NCI-H146 (cell line): ENCODE measurements at regions not wholly inside any gene's neighbourhood (a gene's known extent, or its start where the extent isn't known, plus 50 kb on each side); places are given as distances from the start of the nearest gene placed in this dataset.
"Not testable (repeated sequence)": the region's sequence is repeated elsewhere in the genome, so short reads cannot be mapped to it uniquely, and the experiment has no call there.

Source experiments
- DNase-seq: peaks from one replicate; lab custom pipeline; 2025; lab: John Stamatoyannopoulos, UW

DNA sequence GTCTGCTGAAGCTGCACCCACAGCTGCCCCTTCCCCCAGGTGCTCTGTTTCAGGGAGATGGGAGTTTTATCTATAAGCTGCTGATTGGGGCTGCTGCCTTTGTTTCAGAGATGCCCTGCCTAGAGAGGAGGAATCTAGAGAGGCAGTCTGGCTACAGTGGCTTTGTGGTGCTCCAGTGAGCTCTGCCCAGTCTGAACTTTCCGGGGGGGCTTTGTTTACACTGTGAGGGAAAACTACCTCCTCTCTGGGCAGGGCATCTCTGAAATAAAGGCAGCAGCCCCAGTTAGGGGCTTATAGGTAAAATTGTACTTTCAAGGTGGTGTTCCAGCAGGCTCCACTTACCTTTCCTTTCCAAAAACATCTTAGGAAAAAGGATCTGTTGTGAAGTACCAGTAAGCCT, 242.2 kb downstream of the SPRY1 start:
- DNase-seq = no peak

GRCh38 chr4:123640271-123640670, 243.7 kb downstream of the SPRY1 start:
- no peak for DNase-seq

GRCh38 chr4:123640824-123641223, 244.2 kb downstream of the SPRY1 start:
- no peak for DNase-seq

GRCh38 chr4:123643691-123644090, 247.1 kb downstream of the SPRY1 start:
- DNase-seq = no peak

DNA sequence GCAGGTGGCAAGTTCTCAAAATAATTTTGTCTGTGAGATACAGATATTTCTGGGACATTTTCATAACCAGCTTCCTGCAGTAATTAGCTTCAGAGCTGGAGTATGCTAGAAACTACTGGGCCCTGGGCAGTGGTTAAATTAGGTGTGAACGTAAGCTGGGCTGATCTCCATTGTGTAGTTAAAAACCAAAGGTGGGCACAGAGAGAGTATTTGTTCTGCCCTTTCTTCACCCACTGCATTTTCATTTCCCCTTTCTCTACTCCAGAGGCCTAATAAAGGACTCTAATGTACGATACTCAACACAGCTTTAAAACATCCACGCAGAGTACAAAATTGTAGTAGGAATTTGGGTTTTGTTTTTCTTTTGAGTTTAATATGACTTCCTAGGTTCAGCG, 252.7 kb downstream of the SPRY1 start:
- peak; percentile 28 for DNase-seq

- peak; percentile 89 for DNase-seq
Observed at GRCh38 chr4:123649645-123650391, 253.2 kb downstream of the SPRY1 start.

DNA sequence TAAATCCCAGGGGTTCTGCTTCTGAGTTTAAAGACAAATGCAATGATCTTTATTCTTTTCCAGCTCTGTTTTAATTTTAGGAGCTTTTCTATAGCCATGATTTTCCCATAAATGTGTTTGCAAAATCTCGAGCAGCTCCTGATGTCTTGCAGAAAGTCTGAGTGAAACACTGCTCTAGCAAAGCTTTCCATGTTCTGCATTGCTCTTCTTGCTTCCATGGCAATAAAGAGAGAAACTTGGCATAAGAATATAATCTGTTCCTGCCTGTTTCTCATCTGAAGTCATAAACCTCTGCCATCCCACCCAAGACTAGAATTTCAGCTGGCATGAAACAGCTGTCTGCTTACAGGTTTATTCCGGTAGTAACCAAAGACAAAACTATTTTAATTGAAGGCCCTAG, 254.5 kb downstream of the SPRY1 start:
- DNase-seq = no peak

GRCh38 chr4:123651536-123652180, 255.1 kb downstream of the SPRY1 start:
- no peak for DNase-seq

DNA sequence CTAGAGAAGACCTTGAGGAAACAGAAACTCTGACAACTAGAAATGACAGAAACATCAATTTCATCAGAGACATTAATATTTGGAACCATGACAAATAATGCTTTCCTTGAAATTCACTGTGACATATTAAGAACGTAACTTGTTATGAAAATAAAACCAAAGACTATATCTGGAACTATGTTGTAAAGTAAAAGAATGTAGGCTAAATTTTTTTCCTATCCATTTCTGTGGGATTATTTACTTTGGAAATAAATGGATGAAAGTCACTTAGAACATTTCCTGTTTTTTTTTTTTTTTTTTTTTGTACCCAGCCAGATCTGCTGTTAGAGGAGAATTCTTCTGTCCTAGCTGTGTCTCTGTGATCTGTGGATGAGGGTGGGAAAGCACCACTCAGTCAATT, 255.9 kb downstream of the SPRY1 start:
- no peak for DNase-seq

- no peak for DNase-seq
Observed at GRCh38 chr4:123653236-123653635, 256.6 kb downstream of the SPRY1 start.

- DNase-seq = not testable (repeated sequence)
Observed at GRCh38 chr4:123656746-123657294, 260.2 kb downstream of the SPRY1 start.

DNA sequence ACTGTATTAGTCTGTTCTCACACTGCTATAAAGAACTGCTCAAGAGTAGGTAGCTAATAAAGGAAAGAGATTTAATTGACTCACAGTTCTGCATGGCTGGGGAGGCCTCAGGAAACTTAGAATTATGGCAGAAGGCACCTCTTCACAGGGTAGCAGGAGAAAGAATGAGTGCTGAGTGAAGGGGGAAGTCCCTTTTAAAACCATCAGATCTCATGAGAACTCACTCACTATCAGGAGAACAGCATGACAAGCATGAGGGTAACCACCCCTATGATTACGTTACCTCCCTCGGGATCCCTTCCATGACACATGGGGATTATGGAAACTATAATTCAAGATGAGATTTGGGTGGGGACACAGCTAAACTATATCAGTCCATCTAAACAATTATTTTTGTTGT, 261.0 kb downstream of the SPRY1 start:
- not testable (repeated sequence) for DNase-seq

- no peak for DNase-seq
Observed at GRCh38 chr4:123659262-123659661, 262.7 kb downstream of the SPRY1 start.

DNA sequence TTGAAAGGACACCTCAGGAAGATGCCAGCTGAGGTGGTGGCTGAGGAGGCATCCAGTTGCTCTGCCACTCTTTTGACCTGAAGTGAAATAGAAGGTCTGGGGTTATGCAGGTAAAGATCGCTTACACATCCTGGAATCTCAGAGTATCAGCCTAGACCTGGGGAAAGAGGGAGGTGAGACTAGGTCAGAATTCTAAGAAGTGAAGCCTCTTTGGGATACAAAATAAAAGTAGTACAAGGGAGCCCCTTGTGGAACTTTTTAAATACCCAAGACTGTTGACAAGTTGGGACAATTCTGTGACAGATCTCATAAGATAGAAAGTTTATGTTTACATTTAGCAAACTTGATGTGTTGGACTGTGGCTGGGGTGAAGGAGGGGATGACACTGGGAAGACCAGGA, 263.1 kb downstream of the SPRY1 start:
- DNase-seq = no peak

- peak; percentile 9 for DNase-seq
Observed at GRCh38 chr4:123661080-123661737, 264.6 kb downstream of the SPRY1 start.

GRCh38 chr4:123662827-123663226, 266.2 kb downstream of the SPRY1 start:
- no peak for DNase-seq

DNA sequence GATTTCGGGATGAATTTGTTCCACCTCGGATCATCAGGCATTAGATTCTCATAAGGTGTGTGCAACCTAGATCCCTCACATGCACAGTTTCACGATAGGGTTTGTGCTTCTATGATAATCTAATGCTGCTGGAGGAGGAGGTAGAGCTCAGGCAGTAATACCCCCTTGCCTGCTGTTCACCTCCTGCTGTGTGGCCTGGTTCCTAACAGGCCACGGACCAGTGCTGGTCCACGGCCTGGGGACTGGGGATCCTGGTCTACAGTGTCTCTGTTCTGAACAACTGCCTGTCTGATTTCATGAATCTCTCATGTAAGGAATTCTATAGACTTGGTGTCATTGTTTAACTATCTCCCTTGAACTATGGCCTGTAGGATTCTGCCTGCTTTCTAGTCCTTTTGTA, 269.9 kb downstream of the SPRY1 start:
- DNase-seq = no peak

- no peak for DNase-seq
Observed at GRCh38 chr4:123667496-123667895, 270.9 kb downstream of the SPRY1 start.

- DNase-seq = no peak
Observed at GRCh38 chr4:123667991-123668390, 271.4 kb downstream of the SPRY1 start.

DNA sequence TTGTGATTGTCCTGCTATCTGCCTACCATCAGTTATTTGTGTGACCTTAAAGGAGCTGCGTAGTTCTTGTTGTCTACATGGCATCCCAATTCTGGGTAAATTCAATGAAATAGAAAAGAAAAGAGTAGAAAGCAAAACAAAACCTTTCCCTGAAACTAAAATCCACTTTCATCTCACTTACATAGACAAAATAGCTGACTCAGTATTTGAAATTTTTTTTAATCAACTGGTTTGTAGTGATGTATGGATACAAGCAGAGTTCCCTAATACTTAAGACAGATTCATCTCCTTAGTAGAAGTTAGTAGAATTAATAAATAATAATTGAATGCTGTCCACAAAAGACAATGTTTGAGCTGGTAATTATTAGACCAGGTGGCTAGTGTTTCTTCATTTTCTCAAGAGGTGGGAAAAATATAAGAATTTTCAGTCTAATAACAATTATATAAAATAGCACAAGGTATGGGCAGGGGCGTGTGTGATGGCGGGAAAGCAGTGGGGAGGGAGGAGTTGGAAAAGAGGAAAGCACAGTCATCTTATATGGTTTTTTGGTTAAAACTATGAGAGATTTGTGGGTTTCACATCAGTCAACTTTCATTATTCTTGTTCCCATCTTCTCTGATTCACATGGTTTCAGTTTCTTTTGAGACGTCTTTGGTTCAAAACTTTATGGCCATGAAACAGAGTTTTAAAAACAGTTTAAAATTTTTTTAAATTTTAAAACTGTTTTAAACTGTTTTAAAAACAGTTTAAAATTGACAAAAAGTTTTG, 275.2 kb downstream of the SPRY1 start:
- no peak for DNase-seq

- no peak for DNase-seq
Observed at GRCh38 chr4:123672987-123673386, 276.4 kb downstream of the SPRY1 start.

GRCh38 chr4:123673971-123674370, 277.4 kb downstream of the SPRY1 start:
- no peak for DNase-seq
